Ishikawa (cell line): ENCODE measurements at regions not wholly inside any gene's neighbourhood (a gene's known extent, or its start where the extent isn't known, plus 50 kb on each side); places are given as distances from the start of the nearest gene placed in this dataset.

Source experiments
- CREB1 ChIP-seq: IDR thresholded peaks from 2 replicates; pipeline ENCODE4 v1.6.1; 2012; ENCODE audit warnings: low read depth
- EGR1 ChIP-seq: IDR thresholded peaks from 2 replicates; pipeline ENCODE4 v1.6.1; 2012
- EP300 ChIP-seq: IDR thresholded peaks from 2 replicates; pipeline ENCODE4 v1.6.1; 2012; ENCODE audit warnings: borderline replicate concordance
- TCF12 ChIP-seq: IDR thresholded peaks from 2 replicates; pipeline ENCODE4 v1.6.1; 2012; ENCODE audit warnings: low read depth
- TEAD4 ChIP-seq: IDR thresholded peaks from 2 replicates; pipeline ENCODE4 v1.6.1; 2012
- YY1 ChIP-seq: IDR thresholded peaks from 2 replicates; pipeline ENCODE4 v1.6.1; 2012; ENCODE audit warnings: low read depth
- TF ChIP-seq, protein P1 (sequence below): IDR thresholded peaks from 2 replicates; pipeline ENCODE4 v1.6.1; 2012
- TF ChIP-seq, protein P2 (sequence below): IDR thresholded peaks from 2 replicates; pipeline ENCODE4 v1.6.1; 2012; ENCODE audit warnings: low read depth, mild to moderate bottlenecking

DNA sequence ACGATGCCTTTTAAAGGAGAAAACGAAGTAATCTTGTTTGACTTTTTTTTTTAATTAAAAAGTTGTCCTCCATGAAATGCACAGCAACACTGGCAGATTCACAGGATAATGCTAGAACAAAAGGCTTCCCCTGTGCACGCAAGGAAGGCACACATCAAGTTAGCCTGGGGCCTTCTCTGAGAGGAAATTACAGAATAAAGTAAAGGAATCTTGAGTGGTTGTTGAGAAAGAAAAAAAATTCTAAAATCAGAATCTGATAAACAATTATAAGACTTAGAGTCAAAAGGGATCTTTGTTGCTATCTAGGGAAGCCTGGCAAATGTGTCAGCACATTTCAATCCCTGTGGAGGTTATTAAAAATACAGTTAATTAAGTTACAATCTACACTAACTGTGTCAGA is 946.0 kb downstream of the IGSF11 start:
- no peak for TF ChIP-seq TCF12
- TF ChIP-seq, protein P1, sequence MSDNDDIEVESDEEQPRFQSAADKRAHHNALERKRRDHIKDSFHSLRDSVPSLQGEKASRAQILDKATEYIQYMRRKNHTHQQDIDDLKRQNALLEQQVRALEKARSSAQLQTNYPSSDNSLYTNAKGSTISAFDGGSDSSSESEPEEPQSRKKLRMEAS, result no peak
- TF ChIP-seq TEAD4, result no peak
- no peak for TF ChIP-seq EGR1
- TF ChIP-seq, protein P2, sequence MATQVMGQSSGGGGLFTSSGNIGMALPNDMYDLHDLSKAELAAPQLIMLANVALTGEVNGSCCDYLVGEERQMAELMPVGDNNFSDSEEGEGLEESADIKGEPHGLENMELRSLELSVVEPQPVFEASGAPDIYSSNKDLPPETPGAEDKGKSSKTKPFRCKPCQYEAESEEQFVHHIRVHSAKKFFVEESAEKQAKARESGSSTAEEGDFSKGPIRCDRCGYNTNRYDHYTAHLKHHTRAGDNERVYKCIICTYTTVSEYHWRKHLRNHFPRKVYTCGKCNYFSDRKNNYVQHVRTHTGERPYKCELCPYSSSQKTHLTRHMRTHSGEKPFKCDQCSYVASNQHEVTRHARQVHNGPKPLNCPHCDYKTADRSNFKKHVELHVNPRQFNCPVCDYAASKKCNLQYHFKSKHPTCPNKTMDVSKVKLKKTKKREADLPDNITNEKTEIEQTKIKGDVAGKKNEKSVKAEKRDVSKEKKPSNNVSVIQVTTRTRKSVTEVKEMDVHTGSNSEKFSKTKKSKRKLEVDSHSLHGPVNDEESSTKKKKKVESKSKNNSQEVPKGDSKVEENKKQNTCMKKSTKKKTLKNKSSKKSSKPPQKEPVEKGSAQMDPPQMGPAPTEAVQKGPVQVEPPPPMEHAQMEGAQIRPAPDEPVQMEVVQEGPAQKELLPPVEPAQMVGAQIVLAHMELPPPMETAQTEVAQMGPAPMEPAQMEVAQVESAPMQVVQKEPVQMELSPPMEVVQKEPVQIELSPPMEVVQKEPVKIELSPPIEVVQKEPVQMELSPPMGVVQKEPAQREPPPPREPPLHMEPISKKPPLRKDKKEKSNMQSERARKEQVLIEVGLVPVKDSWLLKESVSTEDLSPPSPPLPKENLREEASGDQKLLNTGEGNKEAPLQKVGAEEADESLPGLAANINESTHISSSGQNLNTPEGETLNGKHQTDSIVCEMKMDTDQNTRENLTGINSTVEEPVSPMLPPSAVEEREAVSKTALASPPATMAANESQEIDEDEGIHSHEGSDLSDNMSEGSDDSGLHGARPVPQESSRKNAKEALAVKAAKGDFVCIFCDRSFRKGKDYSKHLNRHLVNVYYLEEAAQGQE, result no peak
- no peak for TF ChIP-seq YY1
- no peak for TF ChIP-seq EP300
- no peak for TF ChIP-seq CREB1
